ENCODE measurements at regions not wholly inside any gene's neighbourhood (a gene's known extent, or its start where the extent isn't known, plus 50 kb on each side); places are given as distances from the start of the nearest gene placed in this dataset.

DNA sequence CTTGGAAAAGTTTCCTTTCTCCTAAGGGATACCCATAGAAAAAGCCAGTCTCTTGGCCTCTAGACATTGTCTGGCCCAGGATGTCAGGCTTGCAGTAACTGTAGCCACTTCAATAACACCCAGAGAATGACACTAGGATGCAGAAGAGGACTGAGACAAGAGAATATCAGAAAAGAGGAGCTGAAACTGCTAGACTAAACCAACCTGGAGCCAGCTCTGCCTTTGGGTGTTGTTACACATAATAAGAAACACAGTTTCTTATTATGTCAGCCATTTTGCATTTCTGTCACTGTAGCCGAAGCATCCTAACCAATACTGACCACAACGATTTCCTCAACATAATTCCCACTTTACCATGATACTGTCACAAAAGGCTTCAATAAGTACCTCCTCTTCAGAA lies 72.2 kb upstream of the RCN1 start:
- H3K4me3 ChIP-seq (ENCODE audit: extremely low read depth in 1 of 4, insufficient read depth in 2 of 4, low read depth in 3 of 4, low read length in 4 of 4): no peak overlapping the region
- no peaks in the 10 kb centered on the region; the same call in 1 of the 2 replicates for H3K23me2 ChIP-seq (ENCODE audit: low read depth, low read length)
- H3K9me3 ChIP-seq (ENCODE audit: insufficient read depth in 2 of 2, low read depth in 1 of 2, low read length in 1 of 2): no peaks in the 10 kb centered on the region
- no peak overlapping the region for H3K4ac ChIP-seq (replicated peaks; ENCODE audit: insufficient read length, low read depth, low read length)
- H2BK15ac ChIP-seq (ENCODE audit: low read length): no peak overlapping the region
- no peaks in the 10 kb centered on the region for H3K79me2 ChIP-seq (ENCODE audit: control insufficient read depth in 1 of 2, insufficient read depth in 2 of 2, low read length in 2 of 2)
- no peak overlapping the region for H2BK120ac ChIP-seq (replicated peaks; ENCODE audit: low read depth, low read length)
- no peak overlapping the region for H2AK5ac ChIP-seq (ENCODE audit: low read depth, low read length)
- H4K5ac ChIP-seq (ENCODE audit: insufficient read length, low read depth, low read length): no peak overlapping the region
- no peak overlapping the region for H3K14ac ChIP-seq (ENCODE audit: insufficient read length)
- H3K56ac ChIP-seq (replicated peaks; ENCODE audit: insufficient read length, low read depth, low read length): no peak overlapping the region
- no peak overlapping the region for H3K4me2 ChIP-seq (ENCODE audit: insufficient read depth in 1 of 2, low read depth in 2 of 2, low read length in 2 of 2)
- H3K27ac ChIP-seq (ENCODE audit: low read depth, low read length): no peak overlapping the region
- no peak overlapping the region for H2BK20ac ChIP-seq (ENCODE audit: low read length)
- H2BK5ac ChIP-seq (ENCODE audit: low read depth, low read length): no peak overlapping the region
- POLR2A ChIA-PET (ENCODE audit: partially characterized antibody): no interaction called here
- no peaks in the 10 kb centered on the region for H3K79me1 ChIP-seq (ENCODE audit: low read depth, low read length)
- no peaks in the 10 kb centered on the region for H3K4me1 ChIP-seq (replicated peaks in 1 of 4; ENCODE audit: control insufficient read depth in 3 of 4, insufficient read depth in 4 of 4, low read length in 3 of 4)
- no peak overlapping the region for H4K91ac ChIP-seq (replicated peaks; ENCODE audit: insufficient read length, low read length)
- 0 out of 2 replicates have a peak overlapping the region, but pooled peaks have one; percentile 67 for H2AFZ ChIP-seq (ENCODE audit: low read length)
- no peaks in the 10 kb centered on the region for H4K20me1 ChIP-seq (replicated peaks in 1 of 2; ENCODE audit: control insufficient read depth in 1 of 2, insufficient read depth in 2 of 2, low read length in 2 of 2)
- no peaks in the 10 kb centered on the region for H3K36me3 ChIP-seq (ENCODE audit: control insufficient read depth in 2 of 4, insufficient read depth in 4 of 4, low read length in 3 of 4)
- FAIRE-seq (no peak), DNase-seq (ENCODE audit: low read depth in 1 of 2, low spot score in 2 of 2) (no peak)
- H4K8ac ChIP-seq (ENCODE audit: extremely low read depth, insufficient read depth, low read length): no peak overlapping the region
- H2BK12ac ChIP-seq (ENCODE audit: low read depth, low read length): no peak overlapping the region
- H3K9ac ChIP-seq (replicated peaks in 1 of 4; ENCODE audit: extremely low read depth in 1 of 4, low read depth in 3 of 4, low read length in 3 of 4): no peak overlapping the region
- CTCF ChIA-PET (ENCODE audit: partially characterized antibody): interaction anchor here (0.9 kb wide), 1 partner anchor 12 kb away, joined by 4 read pairs; no protein-coding TSS in a partner anchor
- no peaks in the 10 kb centered on the region for H3K27me3 ChIP-seq (replicated peaks in 1 of 4; ENCODE audit: control insufficient read depth in 3 of 4, extremely low read depth in 1 of 4, insufficient read depth in 3 of 4, low read length in 3 of 4)
- 94% methylated on average over 2 of the region's 2 CpGs; no CpG with 5 or more reads in 1 of the 2 experiments for whole genome bisulfite sequencing, 2 experiments (ENCODE audit: extremely low coverage in 1 of 2, insufficient coverage in 1 of 2, insufficient read length in 1 of 2, insufficient replicate concordance in 2 of 2, low coverage in 1 of 2, low lambda C conversion rate in 2 of 2, missing lambda C conversion rate in 1 of 2)
- H3K23ac ChIP-seq (ENCODE audit: insufficient read length): no peak overlapping the region
- H3K18ac ChIP-seq (ENCODE audit: extremely low read depth, low read length): no peak overlapping the region
- TF ChIP-seq RBBP5 (IDR thresholded peaks at IDR 0.05; ENCODE audit: borderline replicate concordance, low read depth, low read length) (no peak), POLR2A (IDR thresholded peaks at IDR 0.05; ENCODE audit: control extremely low read depth in 1 of 2, low read depth in 2 of 2, low read length in 2 of 2) (no peak), KDM4A (IDR thresholded peaks at IDR 0.05; ENCODE audit: low read depth, low read length, severe bottlenecking) (no peak), GABPA (IDR thresholded peaks at IDR 0.05; ENCODE audit: borderline replicate concordance, insufficient read depth, low read length) (no peak), SP2 (IDR thresholded peaks at IDR 0.05; ENCODE audit: low read length) (no peak), POU5F1 (IDR thresholded peaks at IDR 0.05; ENCODE audit: low read depth, low read length) (no peak), YY1 (IDR thresholded peaks at IDR 0.05; ENCODE audit: low read depth, low read length) (no peak), SIRT6 (IDR thresholded peaks at IDR 0.05; ENCODE audit: low read length) (no peak), BCL11A (IDR thresholded peaks at IDR 0.05; ENCODE audit: low read depth in 2 of 2, low read length in 2 of 2) (no peak), NANOG (IDR thresholded peaks at IDR 0.05; ENCODE audit: insufficient read depth, low read depth, low read length, poor library complexity, severe bottlenecking) (no peak)
- TF ChIP-seq, protein P1, sequence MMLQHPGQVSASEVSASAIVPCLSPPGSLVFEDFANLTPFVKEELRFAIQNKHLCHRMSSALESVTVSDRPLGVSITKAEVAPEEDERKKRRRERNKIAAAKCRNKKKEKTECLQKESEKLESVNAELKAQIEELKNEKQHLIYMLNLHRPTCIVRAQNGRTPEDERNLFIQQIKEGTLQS (IDR thresholded peaks at IDR 0.05; ENCODE audit: insufficient read depth, low read depth, low read length): no peak
- TF ChIP-seq, protein P2, sequence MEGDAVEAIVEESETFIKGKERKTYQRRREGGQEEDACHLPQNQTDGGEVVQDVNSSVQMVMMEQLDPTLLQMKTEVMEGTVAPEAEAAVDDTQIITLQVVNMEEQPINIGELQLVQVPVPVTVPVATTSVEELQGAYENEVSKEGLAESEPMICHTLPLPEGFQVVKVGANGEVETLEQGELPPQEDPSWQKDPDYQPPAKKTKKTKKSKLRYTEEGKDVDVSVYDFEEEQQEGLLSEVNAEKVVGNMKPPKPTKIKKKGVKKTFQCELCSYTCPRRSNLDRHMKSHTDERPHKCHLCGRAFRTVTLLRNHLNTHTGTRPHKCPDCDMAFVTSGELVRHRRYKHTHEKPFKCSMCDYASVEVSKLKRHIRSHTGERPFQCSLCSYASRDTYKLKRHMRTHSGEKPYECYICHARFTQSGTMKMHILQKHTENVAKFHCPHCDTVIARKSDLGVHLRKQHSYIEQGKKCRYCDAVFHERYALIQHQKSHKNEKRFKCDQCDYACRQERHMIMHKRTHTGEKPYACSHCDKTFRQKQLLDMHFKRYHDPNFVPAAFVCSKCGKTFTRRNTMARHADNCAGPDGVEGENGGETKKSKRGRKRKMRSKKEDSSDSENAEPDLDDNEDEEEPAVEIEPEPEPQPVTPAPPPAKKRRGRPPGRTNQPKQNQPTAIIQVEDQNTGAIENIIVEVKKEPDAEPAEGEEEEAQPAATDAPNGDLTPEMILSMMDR (IDR thresholded peaks at IDR 0.05; ENCODE audit: control extremely low read depth in 1 of 3, insufficient read depth in 1 of 3, low read depth in 1 of 3, low read length in 3 of 3): no peak

Measured in H1 (cell line).